HEK293 (cell line): ENCODE measurements at regions not wholly inside any gene's neighbourhood (a gene's known extent, or its start where the extent isn't known, plus 50 kb on each side); places are given as distances from the start of the nearest gene placed in this dataset.

ENCODE experiments used
- CTCF ChIA-PET: fragments of 350-600 bp; formaldehyde crosslinking; extraction: SDS; loops from one replicate; lab custom pipeline; 2021; ENCODE audit warnings: antibody characterized with exemption; lab: Yijun Ruan, JAX
- POLR2A ChIA-PET: fragments of 300-600 bp; formaldehyde crosslinking; extraction: SDS; loops from one replicate; lab custom pipeline; 2020; ENCODE audit warnings: antibody characterized with exemption, inconsistent platforms; lab: Yijun Ruan, JAX
- H3K27ac ChIP-seq: fragments of 200-500 bp; sonication (Bioruptor generic); 2 replicates; pipeline ENCODE4 v1.5.1; 2014; ENCODE audit warnings: low read depth, low read length, control low read depth, inconsistent platforms; ENCODE audit errors: extremely low read depth
- H3K36me3 ChIP-seq, 2 experiments: fragments of 200-500 bp in 1 of 2; sonication (Bioruptor generic) in 1 of 2; 1 replicate in 1 of 2; 2 replicates in 1 of 2; pipeline ENCODE4 v1.5.1; 2014 to 2017; ENCODE audit warnings: inconsistent platforms in 2 of 2, low read length in 2 of 2; ENCODE audit not compliant: control insufficient read depth in 2 of 2, insufficient read depth in 1 of 2
- H3K4me1 ChIP-seq: fragments of 200-500 bp; sonication (Bioruptor generic); 2 replicates; pipeline ENCODE4 v1.5.1; 2014; ENCODE audit warnings: mild to moderate bottlenecking, low read length, inconsistent platforms; ENCODE audit not compliant: control insufficient read depth, insufficient read depth
- H3K4me3 ChIP-seq: 2 replicates; pipeline ENCODE4 v1.5.1; 2011; ENCODE audit warnings: low read depth, mild to moderate bottlenecking, control low read depth, low read length, moderate library complexity
- H3K9me3 ChIP-seq: fragments of 200-500 bp; sonication (Bioruptor generic); 2 replicates; pipeline ENCODE4 v1.5.1; 2014; ENCODE audit warnings: low read depth, low read length, inconsistent platforms; ENCODE audit not compliant: control insufficient read depth, insufficient read depth
- AEBP2 ChIP-seq: fragments of 450-650 bp; formaldehyde crosslinking; IDR thresholded peaks from 2 replicates; pipeline ENCODE4 v1.5.1; 2016; ENCODE audit warnings: missing biosample characterization, missing genetic modification characterization, borderline replicate concordance
- BCL11B ChIP-seq: fragments of 450-650 bp; formaldehyde crosslinking; IDR thresholded peaks from 2 replicates; pipeline ENCODE4 v1.5.1; 2016; ENCODE audit warnings: low read depth, missing biosample characterization, missing genetic modification characterization
- BCL6B ChIP-seq: fragments of 450-650 bp; formaldehyde crosslinking; IDR thresholded peaks from 2 replicates; pipeline ENCODE4 v1.5.1; 2017; ENCODE audit warnings: missing biosample characterization, missing genetic modification characterization
- GLIS1 ChIP-seq: fragments of 450-650 bp; formaldehyde crosslinking; IDR thresholded peaks from 2 replicates; pipeline ENCODE4 v1.5.1; 2016; ENCODE audit warnings: missing biosample characterization, missing genetic modification characterization
- GLIS2 ChIP-seq: fragments of 450-650 bp; formaldehyde crosslinking; IDR thresholded peaks from 2 replicates; pipeline ENCODE4 v1.5.1; 2016; ENCODE audit warnings: missing biosample characterization, missing genetic modification characterization
- HIC1 ChIP-seq: fragments of 450-650 bp; formaldehyde crosslinking; IDR thresholded peaks from 2 replicates; pipeline ENCODE4 v1.5.1; 2016; ENCODE audit warnings: missing biosample characterization, missing genetic modification characterization
- HOXA7 ChIP-seq: sonication (generic); formaldehyde crosslinking; IDR thresholded peaks from 2 replicates; pipeline ENCODE4 v1.8.1; 2022; ENCODE audit warnings: missing genetic modification reagents, borderline replicate concordance
- KLF17 ChIP-seq: fragments of 450-650 bp; formaldehyde crosslinking; IDR thresholded peaks from 2 replicates; pipeline ENCODE4 v1.5.1; 2016; ENCODE audit warnings: missing biosample characterization, missing genetic modification characterization
- PRDM4 ChIP-seq: fragments of 450-650 bp; formaldehyde crosslinking; IDR thresholded peaks from 2 replicates; pipeline ENCODE4 v1.5.1; 2017; ENCODE audit warnings: missing biosample characterization, missing genetic modification characterization
- SP7 ChIP-seq: fragments of 450-650 bp; formaldehyde crosslinking; IDR thresholded peaks from 2 replicates; pipeline ENCODE4 v1.5.1; 2016; ENCODE audit warnings: missing biosample characterization, missing genetic modification characterization
- YY2 ChIP-seq: fragments of 450-650 bp; formaldehyde crosslinking; IDR thresholded peaks from 2 replicates; pipeline ENCODE4 v1.5.1; 2016; ENCODE audit warnings: missing biosample characterization, missing genetic modification characterization
- ZNF138 ChIP-seq: fragments of 450-650 bp; formaldehyde crosslinking; IDR thresholded peaks from 2 replicates; pipeline ENCODE4 v1.5.1; 2016; ENCODE audit warnings: missing biosample characterization, missing genetic modification characterization, borderline replicate concordance
- ZNF140 ChIP-seq: fragments of 450-650 bp; formaldehyde crosslinking; IDR thresholded peaks from 2 replicates; pipeline ENCODE4 v1.5.1; 2016; ENCODE audit warnings: missing biosample characterization, missing genetic modification characterization
- ZNF214 ChIP-seq: fragments of 450-650 bp; formaldehyde crosslinking; IDR thresholded peaks from 2 replicates; pipeline ENCODE4 v1.5.1; 2017; ENCODE audit warnings: missing biosample characterization, mild to moderate bottlenecking, missing genetic modification characterization, borderline replicate concordance
- ZNF239 ChIP-seq: fragments of 450-650 bp; formaldehyde crosslinking; IDR thresholded peaks from 2 replicates; pipeline ENCODE4 v1.5.1; 2016; ENCODE audit warnings: missing biosample characterization, missing genetic modification characterization
- ZNF248 ChIP-seq: fragments of 450-650 bp; formaldehyde crosslinking; IDR thresholded peaks from 2 replicates; pipeline ENCODE4 v1.5.1; 2017; ENCODE audit warnings: missing biosample characterization, missing genetic modification characterization
- ZNF292 ChIP-seq: fragments of 450-650 bp; formaldehyde crosslinking; IDR thresholded peaks from 2 replicates; pipeline ENCODE4 v1.5.1; 2016; ENCODE audit warnings: low read depth, missing biosample characterization, missing genetic modification characterization, borderline replicate concordance
- ZNF335 ChIP-seq: fragments of 450-650 bp; formaldehyde crosslinking; conservative IDR thresholded peaks from 2 replicates; pipeline ENCODE4 v1.5.1; 2016; ENCODE audit warnings: missing biosample characterization, missing genetic modification characterization
- ZNF366 ChIP-seq: fragments of 450-650 bp; formaldehyde crosslinking; conservative IDR thresholded peaks from 2 replicates; pipeline ENCODE4 v1.5.1; 2016; ENCODE audit warnings: missing biosample characterization, missing genetic modification characterization
- ZNF423 ChIP-seq: fragments of 450-650 bp; formaldehyde crosslinking; IDR thresholded peaks from 2 replicates; pipeline ENCODE4 v1.5.1; 2016; ENCODE audit warnings: missing biosample characterization, missing genetic modification characterization
- ZNF488 ChIP-seq: fragments of 450-650 bp; formaldehyde crosslinking; IDR thresholded peaks from 2 replicates; pipeline ENCODE4 v1.5.1; 2016; ENCODE audit warnings: missing biosample characterization, missing genetic modification characterization
- ZNF513 ChIP-seq: fragments of 450-650 bp; IDR thresholded peaks from 2 replicates; pipeline ENCODE4 v1.5.1; 2018; ENCODE audit warnings: missing biosample characterization, missing genetic modification characterization
- ZNF530 ChIP-seq: fragments of 450-650 bp; formaldehyde crosslinking; IDR thresholded peaks from 2 replicates; pipeline ENCODE4 v1.5.1; 2016; ENCODE audit warnings: low read depth, missing biosample characterization, missing genetic modification characterization
- ZNF549 ChIP-seq: fragments of 450-650 bp; IDR thresholded peaks from 2 replicates; pipeline ENCODE4 v1.5.1; 2018; ENCODE audit warnings: missing biosample characterization, missing genetic modification characterization, mild to moderate bottlenecking, inconsistent platforms, moderate library complexity
- ZNF596 ChIP-seq: fragments of 450-650 bp; IDR thresholded peaks from 2 replicates; pipeline ENCODE4 v1.5.0; 2018; ENCODE audit warnings: missing biosample characterization, mild to moderate bottlenecking, missing genetic modification characterization, moderate library complexity
- ZNF791 ChIP-seq: fragments of 450-650 bp; formaldehyde crosslinking; IDR thresholded peaks from 2 replicates; pipeline ENCODE4 v1.5.1; 2016; ENCODE audit warnings: missing biosample characterization, missing genetic modification characterization
- ZSCAN23 ChIP-seq: fragments of 450-650 bp; formaldehyde crosslinking; IDR thresholded peaks from 2 replicates; pipeline ENCODE4 v1.5.1; 2016; ENCODE audit warnings: missing biosample characterization, missing genetic modification characterization

GRCh38 chr14:85953265-85953664 lies 423.3 kb downstream of the FLRT2 start:
- no peak for TF ChIP-seq ZNF140 (tag by site-specific recombination)
- no peak for TF ChIP-seq ZNF596 (tag by site-specific recombination)
- no peak for TF ChIP-seq ZNF214
- TF ChIP-seq BCL6B (tag by site-specific recombination) = no peak
- no peak for TF ChIP-seq ZSCAN23 (tag by site-specific recombination)
- TF ChIP-seq GLIS1 (tag by site-specific recombination) = no peak
- TF ChIP-seq ZNF292 (tag by site-specific recombination) = no peak
- no peak for TF ChIP-seq ZNF513 (tag by site-specific recombination)
- TF ChIP-seq YY2 = no peak
- TF ChIP-seq ZNF366 (tag by site-specific recombination) = no peak
- no peak for TF ChIP-seq ZNF239 (tag by site-specific recombination)
- no peak for TF ChIP-seq SP7 (tag by site-specific recombination)
- TF ChIP-seq ZNF488 (tag by site-specific recombination) = no peak
- no peak for TF ChIP-seq HIC1
- TF ChIP-seq ZNF549 (tag by site-specific recombination) = no peak
- TF ChIP-seq ZNF423 (tag by site-specific recombination) = no peak
- no peak for TF ChIP-seq AEBP2 (tag by site-specific recombination)
- TF ChIP-seq ZNF248 (tag by site-specific recombination) = no peak
- Histone ChIP-seq H3K36me3 (no peaks in the 10 kb centered on the region), H3K4me1 (no peaks in the 10 kb centered on the region), H3K4me3 (no peak overlapping the region), H3K9me3 (no peaks in the 10 kb centered on the region), H3K27ac (no peak overlapping the region)
- ChIA-PET POLR2A (no interaction called here), CTCF (interaction anchor here (0.6 kb wide), 1 partner anchor 27 kb away, joined by 3 read pairs; no protein-coding TSS in a partner anchor)

- no peak overlapping the region for H3K4me3 ChIP-seq
- no peak overlapping the region for H3K27ac ChIP-seq
- CTCF ChIA-PET = no interaction called here
- H3K4me1 ChIP-seq = no peaks in the 10 kb centered on the region
- H3K9me3 ChIP-seq = no peaks in the 10 kb centered on the region
- POLR2A ChIA-PET = no interaction called here
- no peaks in the 10 kb centered on the region for H3K36me3 ChIP-seq
- TF ChIP-seq ZNF530 (no peak), BCL11B (no peak), ZNF335 (tag by site-specific recombination) (no peak), ZNF138 (tag by site-specific recombination) (no peak), GLIS2 (tag by site-specific recombination) (no peak), PRDM4 (tag by site-specific recombination) (no peak), ZNF791 (tag by site-specific recombination) (no peak), KLF17 (tag by site-specific recombination) (no peak), HOXA7 (CRISPR knock-in tag) (no peak)
These were observed 418.2 kb downstream of the FLRT2 start for GRCh38 chr14:85948153-85948552.
